NOMO-1 treated with dmso at 0.1 percent for 144 hours (cell line): ENCODE measurements at regions not wholly inside any gene's neighbourhood (a gene's known extent, or its start where the extent isn't known, plus 50 kb on each side); places are given as distances from the start of the nearest gene placed in this dataset.

Experiments
- DNase-seq: peaks from one replicate; lab custom pipeline; 2025; ENCODE audit not compliant: unreplicated experiment; lab: John Stamatoyannopoulos, UW

- no peak for DNase-seq
Measured at GRCh38 chr13:48761256-48761655, 107.5 kb downstream of the CYSLTR2 start.

GRCh38 chr13:48769107-48769704, 115.5 kb downstream of the CYSLTR2 start:
- DNase-seq, result peak; percentile 60

- no peak for DNase-seq
Measured at GRCh38 chr13:48770372-48770771, 116.6 kb downstream of the CYSLTR2 start.

- DNase-seq, result no peak
Measured at GRCh38 chr13:48772908-48773307, 119.2 kb downstream of the CYSLTR2 start.

- DNase-seq, result no peak
Measured at GRCh38 chr13:48773531-48774275, 120.0 kb downstream of the CYSLTR2 start.

GRCh38 chr13:48775285-48775684, 121.6 kb downstream of the CYSLTR2 start:
- DNase-seq, result no peak

GRCh38 chr13:48775804-48776203, 122.1 kb downstream of the CYSLTR2 start:
- no peak for DNase-seq

GRCh38 chr13:48776401-48776800, 122.7 kb downstream of the CYSLTR2 start:
- DNase-seq, result no peak

GRCh38 chr13:48778610-48779009, 124.9 kb downstream of the CYSLTR2 start:
- no peak for DNase-seq

GRCh38 chr13:48780713-48781341, 127.1 kb downstream of the CYSLTR2 start:
- no peak for DNase-seq

- DNase-seq, result no peak
Measured at GRCh38 chr13:48782429-48782840, 128.7 kb downstream of the CYSLTR2 start.

- DNase-seq, result peak; percentile 85
Measured at GRCh38 chr13:48783181-48783630, 129.5 kb downstream of the CYSLTR2 start.

- no peak for DNase-seq
Measured at GRCh38 chr13:48783695-48784230, 130.0 kb downstream of the CYSLTR2 start.

GRCh38 chr13:48784916-48785548, 131.3 kb downstream of the CYSLTR2 start:
- DNase-seq, result no peak

- no peak for DNase-seq
Measured at GRCh38 chr13:48790199-48790598, 136.5 kb downstream of the CYSLTR2 start.

GRCh38 chr13:48790966-48791365, 137.2 kb downstream of the CYSLTR2 start:
- no peak for DNase-seq

- no peak for DNase-seq
Measured at GRCh38 chr13:48797127-48797526, 143.4 kb downstream of the CYSLTR2 start.

- no peak for DNase-seq
Measured at GRCh38 chr13:48797761-48798160, 144.0 kb downstream of the CYSLTR2 start.

GRCh38 chr13:48798180-48798579, 144.5 kb downstream of the CYSLTR2 start:
- no peak for DNase-seq

GRCh38 chr13:48801255-48801654, 147.5 kb downstream of the CYSLTR2 start:
- no peak for DNase-seq

- DNase-seq, result no peak
Measured at GRCh38 chr13:48804821-48805601, 151.3 kb downstream of the CYSLTR2 start.
